GM18867 (cell line): ENCODE measurements at regions not wholly inside any gene's neighbourhood (a gene's known extent, or its start where the extent isn't known, plus 50 kb on each side); places are given as distances from the start of the nearest gene placed in this dataset.

Experiments used
- ATAC-seq: cut with Tn5 transposase; IDR thresholded peaks from one replicate; pipeline ENCODE4 v1.9.1; 2021; ENCODE audit warnings: mild to moderate bottlenecking, moderate library complexity; ENCODE audit not compliant: unreplicated experiment

- ATAC-seq: no peak
Measured at GRCh38 chr1:87760654-87761053, 432.0 kb downstream of the LMO4 start.

GRCh38 chr1:87763483-87763882 is 434.8 kb downstream of the LMO4 start:
- no peak for ATAC-seq

GRCh38 chr1:87765057-87765680 is 436.5 kb downstream of the LMO4 start:
- ATAC-seq: no peak

- ATAC-seq: no peak
Measured at GRCh38 chr1:87765681-87766070, 437.0 kb downstream of the LMO4 start.

GRCh38 chr1:87766737-87767136 is 438.1 kb downstream of the LMO4 start:
- no peak for ATAC-seq

GRCh38 chr1:87778896-87779295 is 450.2 kb downstream of the LMO4 start:
- no peak for ATAC-seq

GRCh38 chr1:87781554-87781953 is 452.9 kb downstream of the LMO4 start:
- no peak for ATAC-seq

- ATAC-seq: no peak
Measured at GRCh38 chr1:87783315-87783714, 454.6 kb downstream of the LMO4 start.

GRCh38 chr1:87785386-87785785 is 456.7 kb downstream of the LMO4 start:
- ATAC-seq: no peak

- no peak for ATAC-seq
Measured at GRCh38 chr1:87786229-87786628, 457.5 kb downstream of the LMO4 start.

GRCh38 chr1:87786861-87787545 is 458.3 kb downstream of the LMO4 start:
- ATAC-seq: no peak

GRCh38 chr1:87787551-87787950 is 458.9 kb downstream of the LMO4 start:
- ATAC-seq: no peak

GRCh38 chr1:87790756-87791155 is 462.1 kb downstream of the LMO4 start:
- no peak for ATAC-seq

GRCh38 chr1:87791931-87792740 is 463.5 kb downstream of the LMO4 start:
- ATAC-seq: no peak

- ATAC-seq: no peak
Measured at GRCh38 chr1:87794788-87795614, 466.3 kb downstream of the LMO4 start.

GRCh38 chr1:87795615-87796337 is 467.1 kb downstream of the LMO4 start:
- ATAC-seq: no peak

- ATAC-seq: no peak
Measured at GRCh38 chr1:87796471-87796901, 467.8 kb downstream of the LMO4 start.

GRCh38 chr1:87799451-87799850 is 470.8 kb downstream of the LMO4 start:
- ATAC-seq: no peak

GRCh38 chr1:87800006-87800405 is 471.3 kb downstream of the LMO4 start:
- no peak for ATAC-seq

GRCh38 chr1:87803375-87803774 is 474.7 kb downstream of the LMO4 start:
- no peak for ATAC-seq
